Loucy (cell line): ENCODE measurements at regions not wholly inside any gene's neighbourhood (a gene's known extent, or its start where the extent isn't known, plus 50 kb on each side); places are given as distances from the start of the nearest gene placed in this dataset.

Experiments used
- CTCF ChIP-seq: fragments of 200-600 bp; sonication (generic); conservative IDR thresholded peaks from 2 replicates; pipeline ENCODE4 v1.5.1; 2014; ENCODE audit warnings: mild to moderate bottlenecking, antibody characterized with exemption, low read length
- EZH2phosphoT487 ChIP-seq: fragments of 200-600 bp; IDR thresholded peaks from 2 replicates; pipeline ENCODE4 v1.6.1; 2018; ENCODE audit warnings: antibody characterized with exemption, mild to moderate bottlenecking, moderate library complexity, borderline replicate concordance

DNA sequence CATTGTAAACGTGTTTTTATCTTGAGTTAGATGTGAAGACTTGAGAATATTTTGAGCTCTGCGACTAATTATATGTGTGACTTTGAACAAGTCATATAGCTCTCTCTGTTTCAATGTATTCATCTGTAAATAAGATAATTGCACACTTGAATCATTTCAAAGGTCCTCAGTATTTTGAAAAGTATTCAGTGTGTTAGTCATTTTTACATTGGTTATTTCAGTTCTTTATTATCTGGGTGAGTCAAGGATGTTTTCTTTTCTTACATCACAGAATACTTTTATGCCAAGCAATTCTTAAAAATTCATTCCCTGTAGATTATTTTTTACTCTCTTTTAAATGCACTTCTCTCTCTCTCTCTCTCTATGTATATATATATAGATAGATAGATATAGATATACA, 1098.0 kb upstream of the ZEB2 start:
- TF ChIP-seq CTCF (no peak), EZH2phosphoT487 (no peak)
